ENCODE measurements at regions not wholly inside any gene's neighbourhood (a gene's known extent, or its start where the extent isn't known, plus 50 kb on each side); places are given as distances from the start of the nearest gene placed in this dataset.
"Not testable (repeated sequence)": the region's sequence is repeated elsewhere in the genome, so short reads cannot be mapped to it uniquely, and the experiment has no call there.

DNA sequence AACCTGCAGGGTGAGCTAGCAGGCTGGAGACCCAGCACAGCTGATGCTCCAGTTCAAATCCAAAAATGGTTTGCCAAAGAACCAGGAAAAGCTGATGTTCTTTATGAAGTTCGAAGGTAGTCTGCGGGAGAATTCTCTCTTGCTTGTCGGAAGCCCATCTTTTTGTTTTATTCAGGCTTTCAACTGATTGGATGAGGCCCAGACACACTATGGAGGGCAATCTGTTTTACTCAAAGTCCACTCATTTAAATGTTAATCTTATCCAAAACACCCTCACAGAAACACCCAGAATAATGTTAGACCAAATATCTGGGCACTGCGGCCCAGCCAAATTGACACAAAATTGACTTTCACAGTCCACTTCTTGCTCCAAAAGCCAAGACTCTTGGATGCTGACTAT is 105.6 kb upstream of the PMEPA1 start:
- H3K4me3 ChIP-seq, result no peak overlapping the region

GRCh38 chr20:57814529-57814928 is 104.7 kb upstream of the PMEPA1 start:
- no peaks in the 10 kb centered on the region for H3K36me3 ChIP-seq
- no peak overlapping the region for H3K27ac ChIP-seq
- no peaks in the 10 kb centered on the region; the same call in 1 of the 2 replicates for H3K27me3 ChIP-seq
- H3K4me1 ChIP-seq, result peaks cover 16% of the 10 kb centered on the region
- no peaks in the 10 kb centered on the region for H3K9me3 ChIP-seq (replicated peaks)
- DNase-seq, result no peak
- no peak overlapping the region for H3K4me3 ChIP-seq

More for the DNA sequence above, 105.6 kb upstream of the PMEPA1 start:
- no peaks in the 10 kb centered on the region; the same call in 1 of the 2 replicates for H3K27me3 ChIP-seq
- no peaks in the 10 kb centered on the region for H3K9me3 ChIP-seq (replicated peaks)
- peaks cover 13% of the 10 kb centered on the region for H3K4me1 ChIP-seq
- no peaks in the 10 kb centered on the region for H3K36me3 ChIP-seq
- DNase-seq, result no peak
- no peak overlapping the region for H3K27ac ChIP-seq

- Histone ChIP-seq H3K27me3 (no peaks in the 10 kb centered on the region), H3K4me1 (peaks cover 16% of the 10 kb centered on the region)
Measured at GRCh38 chr20:57813509-57814269, 103.9 kb upstream of the PMEPA1 start.

GRCh38 chr20:57812632-57813031 is 102.8 kb upstream of the PMEPA1 start:
- not testable (repeated sequence) for H3K36me3 ChIP-seq; H3K4me3 ChIP-seq; H3K27ac ChIP-seq; H3K9me3 ChIP-seq (replicated peaks); DNase-seq; H3K27me3 ChIP-seq
- H3K4me1 ChIP-seq, result peaks cover 16% of the 10 kb centered on the region

More at GRCh38 chr20:57813509-57814269, 103.9 kb upstream of the PMEPA1 start:
- no peaks in the 10 kb centered on the region for H3K9me3 ChIP-seq (replicated peaks)
- no peaks in the 10 kb centered on the region for H3K36me3 ChIP-seq
- H3K4me3 ChIP-seq, result no peak overlapping the region
- DNase-seq, result no peak
- no peak overlapping the region for H3K27ac ChIP-seq

DNA sequence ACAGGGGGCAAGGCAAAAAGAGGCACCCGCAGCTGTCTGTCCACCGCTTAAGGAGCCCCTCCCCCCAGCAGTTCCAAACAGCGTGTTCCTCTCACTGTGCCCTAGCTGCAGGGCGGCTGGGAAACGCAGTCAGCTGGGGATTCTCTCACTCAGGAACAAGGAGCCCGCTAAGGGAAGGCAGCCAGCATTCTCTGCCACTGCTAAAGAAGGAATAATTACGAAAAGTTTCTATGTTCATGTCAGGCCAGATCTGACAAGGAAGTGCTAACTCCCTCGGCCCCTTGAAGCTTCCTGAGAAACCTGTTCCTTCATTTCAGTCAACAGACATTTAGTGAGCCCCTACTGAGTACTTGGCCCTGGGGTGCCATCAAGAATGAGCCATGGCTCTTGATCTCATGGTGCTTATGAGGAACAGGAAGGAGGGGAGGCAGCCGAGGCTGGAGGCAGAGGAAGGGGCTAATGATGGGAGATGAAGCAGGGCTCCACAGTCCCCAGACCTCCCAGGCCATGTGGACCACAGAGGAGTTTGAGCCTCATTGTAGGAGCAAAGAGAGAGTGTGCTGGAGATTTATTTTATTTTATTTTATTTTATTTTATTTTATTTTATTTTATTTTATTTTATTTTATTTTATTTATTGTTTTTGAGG is 101.7 kb upstream of the PMEPA1 start:
- H3K36me3 ChIP-seq, result no peaks in the 10 kb centered on the region
- H3K27me3 ChIP-seq, result no peaks in the 10 kb centered on the region

DNA sequence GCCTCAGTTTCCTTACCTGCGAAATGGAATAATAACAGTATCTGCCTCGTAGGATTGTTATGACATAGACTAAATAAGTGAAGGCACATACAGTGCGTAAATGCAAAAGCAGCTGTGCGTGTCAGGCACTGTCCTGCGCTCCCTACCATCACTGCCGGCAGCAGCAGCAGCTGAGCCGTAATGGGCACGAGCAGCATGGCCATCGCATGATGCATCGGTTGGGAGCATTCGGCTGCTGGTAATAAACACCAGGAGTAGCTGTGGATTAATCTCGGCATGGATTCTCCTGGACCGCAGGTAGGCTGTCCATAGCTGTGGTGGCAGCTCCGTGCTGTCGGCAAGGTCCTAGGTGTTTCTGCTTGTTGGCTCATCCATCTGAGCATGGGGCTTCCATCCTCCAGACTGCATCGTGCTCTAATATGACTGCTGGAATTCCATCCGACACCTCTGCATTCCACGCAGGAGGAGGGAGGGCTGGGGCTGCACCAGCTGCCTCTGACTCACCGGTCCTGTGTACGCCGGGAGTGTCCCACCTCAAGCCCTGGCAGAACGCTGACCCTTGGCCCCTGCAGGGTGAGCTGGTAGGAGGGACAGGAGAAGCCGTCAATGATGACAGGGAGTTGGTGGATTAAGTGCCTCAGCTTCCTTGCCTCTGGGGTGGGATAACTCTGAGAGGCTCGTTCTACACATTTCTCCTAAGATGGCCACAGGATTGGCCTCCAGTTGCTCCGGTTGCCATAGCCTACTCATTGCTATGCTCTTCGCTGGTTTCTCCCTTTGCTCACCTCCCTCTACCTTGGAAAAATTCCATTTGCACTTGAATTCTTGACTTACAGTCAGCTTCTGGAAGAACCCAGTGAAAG is 100.9 kb upstream of the PMEPA1 start:
- H3K27me3 ChIP-seq, result no peaks in the 10 kb centered on the region
- no peaks in the 10 kb centered on the region for H3K9me3 ChIP-seq (replicated peaks)
- peaks cover 16% of the 10 kb centered on the region for H3K4me1 ChIP-seq
- peak; percentile 84 to 90 for DNase-seq
- peak overlapping the region; percentile 70 for H3K27ac ChIP-seq
- H3K4me3 ChIP-seq, result peak overlapping the region; percentile 36
- H3K36me3 ChIP-seq, result no peaks in the 10 kb centered on the region

More for the DNA sequence above, 101.7 kb upstream of the PMEPA1 start:
- DNase-seq, result peak; percentile 92 to 94
- Histone ChIP-seq H3K4me1 (peaks cover 16% of the 10 kb centered on the region), H3K4me3 (peak overlapping the region; percentile 36), H3K27ac (peak overlapping the region; percentile 70), H3K9me3 (replicated peaks) (no peaks in the 10 kb centered on the region)

GRCh38 chr20:57809661-57810172 is 99.9 kb upstream of the PMEPA1 start:
- DNase-seq, result peak in 1 of 2 experiments; percentile 49

GRCh38 chr20:57809149-57809548 is 99.3 kb upstream of the PMEPA1 start:
- no peaks in the 10 kb centered on the region for H3K36me3 ChIP-seq
- no peaks in the 10 kb centered on the region for H3K9me3 ChIP-seq (replicated peaks)
- no peak overlapping the region for H3K27ac ChIP-seq
- H3K4me3 ChIP-seq, result no peak overlapping the region
- H3K4me1 ChIP-seq, result peaks cover 16% of the 10 kb centered on the region
- no peaks in the 10 kb centered on the region for H3K27me3 ChIP-seq
- DNase-seq, result no peak

More at GRCh38 chr20:57809661-57810172, 99.9 kb upstream of the PMEPA1 start:
- Histone ChIP-seq H3K36me3 (no peaks in the 10 kb centered on the region), H3K4me3 (no peak overlapping the region), H3K27me3 (no peaks in the 10 kb centered on the region), H3K27ac (no peak overlapping the region), H3K9me3 (replicated peaks) (no peaks in the 10 kb centered on the region), H3K4me1 (peaks cover 16% of the 10 kb centered on the region)

- Histone ChIP-seq H3K9me3 (replicated peaks) (no peaks in the 10 kb centered on the region), H3K4me1 (peaks cover 16% of the 10 kb centered on the region), H3K27me3 (no peaks in the 10 kb centered on the region), H3K36me3 (no peaks in the 10 kb centered on the region), H3K27ac (no peak overlapping the region), H3K4me3 (no peak overlapping the region)
- DNase-seq, result no peak
Measured at GRCh38 chr20:57808264-57809070, 98.7 kb upstream of the PMEPA1 start.

DNA sequence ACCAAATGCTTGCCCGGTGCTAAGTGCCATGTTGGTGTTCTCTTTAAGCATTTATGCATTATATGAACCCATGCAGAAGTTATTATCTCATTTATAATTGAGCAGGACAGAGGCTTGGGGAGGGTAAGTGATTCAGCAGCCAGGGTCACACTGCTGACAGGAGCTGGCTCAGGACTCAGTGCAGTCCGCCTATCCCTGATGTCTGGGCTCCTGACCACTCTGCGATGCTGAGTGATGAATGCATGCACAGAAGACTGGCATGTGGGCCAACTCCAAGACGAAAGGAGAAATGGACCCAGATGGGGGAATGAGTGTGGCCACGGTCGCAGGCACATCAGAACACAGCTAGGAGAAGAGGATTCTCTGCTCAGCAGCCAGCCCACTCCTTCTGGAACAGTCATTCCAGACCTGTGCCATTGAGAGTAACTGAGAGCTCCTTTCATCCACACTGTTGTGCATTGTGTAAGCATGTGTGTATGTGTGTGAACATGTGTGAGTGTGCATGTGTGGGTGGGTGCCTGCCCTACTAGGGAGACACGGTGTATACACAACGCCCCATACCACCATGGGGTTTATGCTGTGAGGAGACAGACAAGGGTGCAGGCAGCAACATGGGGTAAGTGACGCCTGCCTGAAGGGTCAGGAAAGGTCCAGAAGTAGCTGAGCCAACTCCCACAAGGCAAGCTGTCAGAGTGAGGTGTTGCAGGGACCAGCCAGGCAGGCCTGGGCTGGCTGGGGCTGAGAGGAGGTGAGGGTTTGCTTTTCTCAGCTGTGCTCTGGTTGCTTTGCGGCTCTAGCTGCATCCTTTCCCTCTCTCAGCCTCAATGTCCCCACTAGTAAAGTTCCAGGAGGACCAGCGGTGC is 97.8 kb upstream of the PMEPA1 start:
- Histone ChIP-seq H3K4me1 (peaks cover 16% of the 10 kb centered on the region), H3K4me3 (no peak overlapping the region), H3K9me3 (replicated peaks) (no peaks in the 10 kb centered on the region), H3K27ac (no peak overlapping the region), H3K27me3 (no peaks in the 10 kb centered on the region), H3K36me3 (no peaks in the 10 kb centered on the region)
- DNase-seq, result no peak

DNA sequence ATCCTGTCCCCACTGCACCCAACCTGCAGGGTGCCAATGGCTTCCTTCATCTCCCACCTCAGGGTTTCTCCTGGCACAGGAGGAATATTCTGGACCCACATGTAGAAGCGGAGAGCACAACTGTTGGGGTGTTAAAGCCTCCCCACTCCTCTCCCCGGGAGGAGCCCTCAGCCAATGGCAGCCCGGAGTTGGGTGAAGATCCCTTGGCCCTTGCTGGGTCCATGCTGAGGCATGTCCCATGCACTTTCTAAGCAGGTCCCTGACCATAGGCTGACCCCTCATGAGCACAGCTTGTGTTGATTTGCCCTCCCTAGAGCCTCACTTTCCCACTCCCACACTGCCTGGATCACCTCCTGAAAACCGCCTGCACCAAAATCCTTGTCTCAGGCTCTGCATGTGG is 97.2 kb upstream of the PMEPA1 start:
- H3K4me3 ChIP-seq, result no peak overlapping the region
- no peaks in the 10 kb centered on the region for H3K36me3 ChIP-seq
- no peaks in the 10 kb centered on the region for H3K9me3 ChIP-seq (replicated peaks)
- DNase-seq, result no peak
- no peak overlapping the region for H3K27ac ChIP-seq
- H3K27me3 ChIP-seq, result no peaks in the 10 kb centered on the region
- H3K4me1 ChIP-seq, result peaks cover 16% of the 10 kb centered on the region

DNA sequence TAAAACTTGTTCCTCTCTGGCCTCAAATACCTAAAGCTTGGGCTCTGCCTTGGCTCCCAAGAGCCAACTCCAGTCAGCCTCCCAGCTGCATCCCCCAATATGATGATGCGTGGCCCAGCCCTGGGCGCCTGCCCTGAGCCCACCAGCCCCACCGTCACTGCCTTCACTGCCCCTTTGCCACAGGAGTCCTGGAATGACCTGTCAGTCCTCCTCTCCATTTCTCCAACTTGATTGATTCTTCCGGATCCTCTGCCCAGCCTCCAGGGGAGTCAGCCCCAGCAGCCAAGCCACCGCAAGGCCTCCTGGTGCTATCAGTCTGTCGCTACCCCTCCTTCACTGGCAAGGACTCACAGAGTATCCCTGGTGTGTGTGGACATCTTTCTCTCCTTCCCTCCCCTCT is 96.7 kb upstream of the PMEPA1 start:
- DNase-seq, result no peak

GRCh38 chr20:57805747-57806146 is 95.9 kb upstream of the PMEPA1 start:
- H3K36me3 ChIP-seq, result no peaks in the 10 kb centered on the region
- no peak overlapping the region for H3K4me3 ChIP-seq
- H3K9me3 ChIP-seq (replicated peaks), result no peaks in the 10 kb centered on the region
- no peak for DNase-seq
- H3K27me3 ChIP-seq, result no peaks in the 10 kb centered on the region
- peaks cover 7% of the 10 kb centered on the region for H3K4me1 ChIP-seq
- no peak overlapping the region for H3K27ac ChIP-seq

More for the DNA sequence above, 96.7 kb upstream of the PMEPA1 start:
- no peaks in the 10 kb centered on the region for H3K9me3 ChIP-seq (replicated peaks)
- H3K27me3 ChIP-seq, result no peaks in the 10 kb centered on the region
- H3K36me3 ChIP-seq, result no peaks in the 10 kb centered on the region
- peaks cover 14% of the 10 kb centered on the region for H3K4me1 ChIP-seq
- no peak overlapping the region for H3K27ac ChIP-seq
- H3K4me3 ChIP-seq, result no peak overlapping the region
